ENCODE measurements at regions not wholly inside any gene's neighbourhood (a gene's known extent, or its start where the extent isn't known, plus 50 kb on each side); places are given as distances from the start of the nearest gene placed in this dataset.
A peak's percentile ranks its signal among the peaks of the same experiment; 100 is the strongest.

DNA sequence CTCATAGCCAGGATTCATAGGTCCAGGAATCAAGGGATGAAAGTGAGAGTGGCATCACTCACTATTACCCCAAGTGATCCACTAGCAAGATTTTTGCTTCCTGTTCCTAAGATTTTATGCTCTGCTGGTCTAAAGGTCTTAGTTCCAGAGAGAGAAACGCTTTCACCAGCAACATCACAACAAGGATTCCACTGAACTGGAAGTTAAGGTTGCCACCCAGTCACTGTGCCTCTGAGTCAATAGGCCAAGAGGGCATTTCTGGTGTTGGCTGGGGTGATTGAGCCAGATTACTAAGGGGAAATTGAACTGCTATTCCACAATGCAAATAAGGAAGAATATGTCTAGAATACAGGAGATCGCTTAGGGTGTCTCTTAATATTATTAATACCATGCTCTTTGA, 142.5 kb upstream of the ARID2 start:
- no peak for DNase-seq (ENCODE audit: low read depth)

DNA sequence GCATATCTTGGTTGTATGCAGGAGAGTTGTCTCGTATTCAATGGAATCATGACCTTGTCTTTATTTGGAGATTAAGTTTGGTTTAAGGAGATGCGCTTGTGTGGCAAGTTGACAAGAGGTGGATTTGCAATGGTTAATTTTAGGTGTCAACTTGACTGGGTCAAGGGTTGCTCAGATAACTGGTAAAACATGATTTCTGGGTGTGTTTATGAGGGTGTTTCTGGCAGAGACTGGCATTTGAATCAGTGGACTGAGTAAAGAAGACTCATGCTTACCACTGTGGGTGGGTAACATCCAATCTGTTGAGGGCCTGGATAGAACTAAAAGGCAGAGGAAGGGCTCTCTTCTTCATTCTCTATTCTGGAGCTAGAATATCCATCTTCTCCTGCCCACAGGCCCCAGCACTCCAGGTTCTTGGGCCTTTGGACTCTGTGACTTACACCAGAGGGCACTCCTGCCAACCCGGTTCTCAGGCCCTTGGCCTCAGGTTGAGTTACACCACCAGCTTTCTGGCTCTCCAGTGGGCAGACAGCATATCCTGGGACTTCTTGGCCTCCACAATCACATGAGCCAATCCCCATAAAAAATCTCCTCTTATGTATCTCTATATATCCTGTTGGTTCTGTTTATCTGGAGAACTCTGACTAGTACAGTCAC, 141.5 kb upstream of the ARID2 start:
- DNase-seq (ENCODE audit: low read depth) = peak; percentile 36

DNA sequence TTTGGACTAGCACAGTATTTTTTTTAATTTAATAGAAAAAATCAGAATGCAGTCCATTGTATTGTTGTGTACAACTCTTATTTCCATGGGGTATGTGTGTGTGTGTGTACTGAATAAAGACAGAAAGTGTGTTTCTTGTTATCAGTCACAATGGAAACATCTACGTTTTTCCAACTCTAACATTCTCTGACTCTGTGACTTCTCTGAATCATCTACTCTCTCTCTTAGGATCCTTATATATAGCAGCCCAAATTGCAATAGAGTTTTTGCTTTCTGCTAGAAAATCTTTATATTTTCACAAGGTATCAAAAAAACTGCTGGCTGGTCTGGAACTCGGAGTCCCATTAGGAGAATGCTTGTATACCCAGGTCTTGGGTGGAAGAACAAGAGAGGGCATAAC, 138.9 kb upstream of the ARID2 start:
- no peak for DNase-seq (ENCODE audit: low read depth)

GRCh38 chr12:45591635-45592034, 137.9 kb upstream of the ARID2 start:
- DNase-seq (ENCODE audit: low read depth) = no peak

DNA sequence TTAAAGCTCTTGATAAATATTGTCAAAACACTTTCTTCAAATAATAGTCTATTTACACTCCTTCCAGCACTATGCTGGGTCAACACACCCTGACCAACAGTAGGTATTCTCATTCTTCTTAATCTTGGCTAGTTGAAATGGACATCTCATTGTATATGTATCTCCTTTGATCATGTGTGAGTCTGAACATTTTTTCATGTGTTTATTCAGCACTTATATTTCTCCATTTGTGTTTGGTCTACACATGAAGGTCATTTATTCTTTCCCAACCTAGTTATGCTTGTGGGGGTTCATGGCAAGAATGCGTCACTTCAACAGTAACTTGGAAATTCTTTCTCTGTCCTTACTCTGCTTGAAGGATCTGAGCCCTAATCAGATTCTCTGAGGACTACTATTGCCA, 133.1 kb upstream of the ARID2 start:
- DNase-seq (ENCODE audit: low read depth) = no peak

GRCh38 chr12:45598336-45598735, 131.2 kb upstream of the ARID2 start:
- no peak for DNase-seq (ENCODE audit: low read depth)

DNA sequence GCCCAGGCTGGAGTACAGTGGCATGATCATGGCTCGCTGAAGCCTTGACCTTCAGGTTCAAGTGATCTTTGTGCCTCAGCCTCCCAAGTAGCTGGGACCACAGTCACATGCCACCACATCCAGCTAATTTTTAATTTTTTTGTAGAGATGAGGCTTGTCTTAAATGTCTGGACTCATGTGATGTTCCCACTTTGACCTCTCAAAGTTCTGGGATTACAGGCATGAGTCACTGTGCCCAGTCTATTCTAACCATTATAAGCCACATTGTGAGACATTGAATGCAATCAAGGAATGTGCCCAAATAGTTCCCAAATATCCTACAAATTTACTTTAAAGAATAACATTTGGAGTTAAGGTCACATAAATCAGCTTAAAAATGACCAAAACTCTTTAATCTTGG, 130.7 kb upstream of the ARID2 start:
- peak; percentile 57 for DNase-seq (ENCODE audit: low read depth)

DNA sequence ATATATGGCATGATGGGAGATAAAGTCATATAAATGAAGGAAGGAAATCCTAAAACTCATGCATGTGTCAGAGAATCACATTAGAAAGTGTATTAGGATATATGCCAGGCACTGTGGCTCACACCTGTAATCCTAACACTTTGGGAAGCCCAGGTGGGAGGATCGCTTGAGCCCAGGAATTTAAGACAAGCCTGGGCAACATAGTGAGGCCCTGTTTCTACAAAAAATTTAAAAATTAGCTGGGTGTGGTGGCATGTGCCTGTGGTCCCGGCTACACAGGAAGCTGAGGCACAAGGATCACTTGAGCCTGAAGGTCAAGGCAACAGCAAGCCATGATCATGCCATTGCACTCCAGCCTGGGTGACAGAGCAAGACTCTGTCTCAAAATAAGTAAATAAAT, 130.3 kb upstream of the ARID2 start:
- DNase-seq (ENCODE audit: low read depth) = no peak

DNA sequence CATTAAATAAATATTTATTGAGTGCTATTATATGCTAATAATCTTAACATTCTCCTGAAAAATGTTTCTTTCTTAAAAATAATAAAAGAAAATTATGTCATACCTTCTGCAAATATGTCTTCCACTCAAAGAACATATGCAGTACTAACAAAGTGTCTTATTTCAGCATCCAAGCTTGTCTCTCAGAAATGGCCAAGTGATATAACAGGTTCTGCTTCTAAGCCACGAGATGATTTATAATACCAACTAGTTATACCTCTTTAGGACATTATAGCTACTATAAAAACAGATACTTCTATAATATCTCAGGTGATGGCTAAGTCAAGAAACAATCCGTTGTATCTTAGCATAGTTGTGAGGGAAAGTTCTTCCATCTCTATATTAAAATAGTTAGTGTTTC, 128.1 kb upstream of the ARID2 start:
- DNase-seq (ENCODE audit: low read depth) = no peak

DNA sequence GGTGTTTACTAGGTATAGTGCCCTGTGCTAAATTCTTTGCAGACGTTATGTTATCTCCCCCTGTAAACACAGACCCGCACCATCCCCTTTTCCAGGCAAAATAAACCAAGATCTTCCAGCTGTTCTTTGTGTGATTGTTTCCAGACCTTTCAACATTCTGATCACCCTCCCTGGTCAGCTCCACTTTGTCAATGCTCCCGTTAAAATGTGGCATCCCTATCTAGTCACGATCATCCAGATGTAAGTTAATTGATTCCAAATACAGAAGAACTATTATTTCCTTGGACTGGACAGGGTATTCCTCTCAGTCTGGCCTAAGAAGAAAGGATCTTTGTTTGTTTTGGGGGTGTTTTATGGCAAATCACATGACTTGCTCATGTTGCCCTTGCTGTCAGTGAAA, 127.6 kb upstream of the ARID2 start:
- no peak for DNase-seq (ENCODE audit: low read depth)

- no peak for DNase-seq (ENCODE audit: low read depth)
Observed at GRCh38 chr12:45605624-45606023, 123.9 kb upstream of the ARID2 start.

- DNase-seq (ENCODE audit: low read depth) = no peak
Observed at GRCh38 chr12:45611061-45611460, 118.4 kb upstream of the ARID2 start.

GRCh38 chr12:45611495-45611894, 118.0 kb upstream of the ARID2 start:
- no peak for DNase-seq (ENCODE audit: low read depth)

DNA sequence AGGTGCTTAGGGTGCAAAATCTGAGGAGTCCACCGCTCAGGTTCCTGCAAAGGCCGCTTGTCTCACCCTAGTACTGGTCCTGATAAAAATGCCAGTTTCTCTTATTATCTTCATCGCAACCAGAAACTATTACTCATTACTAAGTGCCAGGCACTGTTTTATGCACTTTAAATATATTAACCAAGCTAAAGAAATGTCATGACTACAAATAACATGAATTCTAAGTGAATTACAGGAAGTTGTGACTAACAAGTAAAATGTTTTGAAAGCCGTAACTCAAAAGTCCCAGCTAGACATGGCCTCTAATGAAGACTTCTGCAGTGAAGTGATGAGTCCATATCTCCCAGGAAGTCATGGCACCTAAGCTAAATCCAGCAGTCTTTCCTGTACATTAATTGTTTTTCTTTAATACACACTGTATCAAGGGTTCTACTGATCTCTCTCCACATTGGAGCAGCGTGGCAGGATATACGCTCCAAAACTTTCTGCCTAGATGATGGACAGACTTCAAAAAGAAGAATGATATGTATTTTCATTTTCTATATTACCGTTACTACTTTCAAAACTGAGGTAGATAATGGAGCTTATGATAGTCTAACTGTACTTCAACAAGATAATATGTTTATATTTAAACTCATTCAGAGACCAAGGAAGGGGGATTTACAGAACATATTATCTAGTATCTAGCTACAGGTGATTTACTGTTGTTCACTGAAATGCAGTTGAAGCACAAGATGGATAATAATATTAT, 117.3 kb upstream of the ARID2 start:
- no peak for DNase-seq (ENCODE audit: low read depth)

- DNase-seq (ENCODE audit: low read depth) = no peak
Observed at GRCh38 chr12:45613296-45613695, 116.2 kb upstream of the ARID2 start.

- DNase-seq (ENCODE audit: low read depth) = no peak
Observed at GRCh38 chr12:45613855-45614254, 115.7 kb upstream of the ARID2 start.

GRCh38 chr12:45615268-45615667, 114.2 kb upstream of the ARID2 start:
- DNase-seq (ENCODE audit: low read depth) = peak; percentile 86

DNA sequence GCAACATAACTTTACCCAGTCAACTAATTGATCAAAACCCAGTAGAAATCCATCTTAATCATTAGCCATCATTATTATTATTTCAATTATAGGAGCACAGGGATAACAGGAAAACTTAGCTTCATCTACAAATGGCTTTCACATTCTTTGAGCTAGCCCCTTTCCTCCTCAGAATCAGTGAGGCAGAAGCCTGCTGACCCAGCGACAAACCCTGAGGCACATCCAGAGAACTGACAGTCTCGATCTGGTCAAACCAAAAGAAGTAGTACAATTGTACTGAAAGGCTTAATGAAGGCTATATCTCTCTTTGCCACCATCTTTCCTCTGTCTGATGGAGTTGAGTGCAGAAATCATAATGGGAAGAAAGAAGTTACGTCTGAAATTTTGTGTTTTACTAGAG, 109.8 kb upstream of the ARID2 start:
- DNase-seq (ENCODE audit: low read depth) = no peak

GRCh38 chr12:45621703-45622102, 107.8 kb upstream of the ARID2 start:
- DNase-seq (ENCODE audit: low read depth) = no peak

DNA sequence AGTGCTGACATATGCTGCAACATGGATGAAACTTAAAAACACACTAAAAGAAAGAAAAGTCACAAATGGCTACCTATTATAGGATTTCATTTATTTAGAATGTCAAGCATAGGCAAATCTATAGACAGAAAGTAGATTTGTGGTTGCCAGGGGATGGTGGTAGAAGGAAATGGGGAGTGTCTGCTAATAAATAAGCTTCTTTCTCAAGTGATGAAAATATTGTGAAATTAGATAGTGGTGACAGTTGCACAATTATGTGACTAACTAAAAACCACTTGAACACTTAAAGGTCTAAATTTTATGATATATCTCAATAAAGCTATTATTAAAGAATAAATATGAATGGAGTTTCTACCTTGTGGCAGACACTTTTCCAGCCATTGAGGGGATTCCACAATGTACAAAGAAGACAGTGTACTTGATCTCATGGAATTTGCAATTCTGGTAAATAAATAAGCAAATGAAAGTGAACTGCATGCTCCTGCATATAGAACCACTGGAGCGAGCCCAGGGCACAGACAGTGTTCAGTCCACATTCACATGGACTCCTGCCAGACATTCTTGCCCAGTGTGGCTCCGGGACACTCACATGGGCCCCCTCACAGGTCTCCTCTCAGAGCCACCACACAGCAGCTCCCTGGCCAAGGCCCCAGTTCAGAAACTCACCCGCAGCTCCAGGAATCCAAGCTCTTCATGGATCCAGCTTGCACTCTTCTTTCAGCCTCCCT, 107.1 kb upstream of the ARID2 start:
- DNase-seq (ENCODE audit: low read depth) = no peak

DNA sequence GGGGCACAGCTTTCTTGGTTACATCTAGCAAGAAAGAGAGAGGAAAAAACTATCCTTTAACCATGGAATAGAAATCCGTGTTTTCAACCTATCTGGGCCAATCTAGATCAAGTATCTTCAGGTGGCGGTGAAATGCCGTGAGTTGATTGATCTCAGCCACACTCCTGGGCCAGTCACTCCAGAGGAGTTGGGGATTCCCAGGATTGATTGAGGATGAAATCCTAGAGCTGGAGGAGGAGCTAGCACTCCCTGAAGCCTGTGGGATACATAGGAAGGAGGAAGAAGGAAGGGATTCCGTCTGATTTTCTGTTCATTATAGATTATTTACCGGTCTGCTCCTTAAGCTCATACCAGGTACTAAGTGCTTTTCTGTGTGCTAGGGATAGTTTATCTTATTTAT, 106.3 kb upstream of the ARID2 start:
- DNase-seq (ENCODE audit: low read depth) = no peak

DNA sequence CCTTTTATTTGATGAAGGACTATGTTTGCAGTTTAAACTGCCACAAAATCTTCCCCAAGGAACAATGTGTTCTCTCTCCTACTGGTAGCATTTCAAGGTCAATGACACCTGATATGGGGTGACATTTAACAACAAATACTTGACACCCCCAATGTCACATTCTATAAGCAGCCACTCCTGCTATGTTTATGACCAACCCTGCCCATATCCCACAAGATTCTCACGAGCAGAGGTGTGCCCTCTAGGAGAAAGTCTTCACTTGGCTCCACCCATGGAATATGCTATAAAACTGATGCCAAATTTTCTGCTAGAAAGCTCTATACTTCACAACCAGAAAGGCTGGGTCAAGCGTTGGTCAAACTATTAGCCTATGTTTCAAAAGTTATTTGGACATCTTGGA, 105.6 kb upstream of the ARID2 start:
- DNase-seq (ENCODE audit: low read depth) = no peak

- DNase-seq (ENCODE audit: low read depth) = no peak
Observed at GRCh38 chr12:45626965-45627364, 102.5 kb upstream of the ARID2 start.

All from LHCN-M2 (cell line).